Astrocyte of the cerebellum (primary cell): ENCODE measurements at regions not wholly inside any gene's neighbourhood (a gene's known extent, or its start where the extent isn't known, plus 50 kb on each side); places are given as distances from the start of the nearest gene placed in this dataset.

ENCODE experiments used
- DNase-seq: peaks from one replicate; pipeline ENCODE4 v3.0.0-alpha.2; 2011; ENCODE audit warnings: low read depth
- H3K4me3 ChIP-seq: 2 replicates; pipeline ENCODE4 v1.5.1; 2011; ENCODE audit warnings: mild to moderate bottlenecking, low read depth, low read length, moderate library complexity
- CTCF ChIP-seq: IDR thresholded peaks from 2 replicates; pipeline ENCODE4 v1.5.1; 2012; ENCODE audit warnings: low read length, low read depth, moderate library complexity, mild to moderate bottlenecking; ENCODE audit errors: missing control alignments
- in situ Hi-C: cut with HindIII; loops from 2 replicates; pipeline ENCODE4 v1.10.0; 2017; ENCODE audit warnings: low sequenced_read_pairs

GRCh38 chr4:158043971-158044618, 128.7 kb downstream of the GASK1B start:
- no peak for TF ChIP-seq CTCF
- no peak overlapping the region for H3K4me3 ChIP-seq
- DNase-seq, result no peak
- in situ Hi-C loops, result no loop called here

- peak; percentile 23 for DNase-seq
- in situ Hi-C loops, result no loop called here
- TF ChIP-seq CTCF, result no peak
- no peak overlapping the region for H3K4me3 ChIP-seq
These were observed 130.2 kb downstream of the GASK1B start for GRCh38 chr4:158042591-158043030.

GRCh38 chr4:158038718-158039117, 134.1 kb downstream of the GASK1B start:
- DNase-seq, result no peak
- no peak overlapping the region for H3K4me3 ChIP-seq
- TF ChIP-seq CTCF, result no peak
- in situ Hi-C loops, result no loop called here

GRCh38 chr4:158036998-158037397, 135.8 kb downstream of the GASK1B start:
- in situ Hi-C loops, result no loop called here
- no peak for DNase-seq
- no peak for TF ChIP-seq CTCF
- no peak overlapping the region for H3K4me3 ChIP-seq

- no peak for DNase-seq
- in situ Hi-C loops, result no loop called here
- H3K4me3 ChIP-seq, result no peak overlapping the region
- no peak for TF ChIP-seq CTCF
These were observed 137.1 kb downstream of the GASK1B start for GRCh38 chr4:158035662-158036195.

- no peak for DNase-seq
- TF ChIP-seq CTCF, result no peak
These were observed 139.3 kb downstream of the GASK1B start for GRCh38 chr4:158033416-158034120.

More at GRCh38 chr4:158033416-158034120, 139.3 kb downstream of the GASK1B start:
- H3K4me3 ChIP-seq, result no peak overlapping the region
- in situ Hi-C loops, result no loop called here
